ENCODE measurements at regions not wholly inside any gene's neighbourhood (a gene's known extent, or its start where the extent isn't known, plus 50 kb on each side); places are given as distances from the start of the nearest gene placed in this dataset.

DNA sequence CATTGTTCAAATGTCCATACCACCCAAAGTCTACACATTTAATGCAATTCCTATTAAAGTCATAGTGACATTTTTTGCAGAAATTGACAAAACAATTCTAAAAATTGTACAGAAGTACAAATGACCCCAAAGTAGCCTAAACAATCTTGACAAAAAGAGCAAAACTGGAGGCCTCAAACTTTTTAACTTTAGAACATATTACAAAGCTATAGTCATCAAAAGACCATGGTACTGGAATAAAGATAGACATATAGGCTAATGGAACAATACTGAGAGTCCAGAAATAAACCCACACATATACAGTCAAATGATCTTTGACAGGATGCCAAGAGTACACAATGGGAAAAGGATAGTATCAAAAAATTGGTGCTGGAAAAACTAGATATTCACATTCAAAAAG is 213.2 kb upstream of the SAMSN1 start:
- TF ChIP-seq POLR2AphosphoS5 (IDR thresholded peaks at IDR 0.05), result no peak
- no peak for TF ChIP-seq CTCF (IDR thresholded peaks at IDR 0.05)
- TF ChIP-seq EP300 (IDR thresholded peaks at IDR 0.05; ENCODE audit: low read depth), result no peak
- no peak for TF ChIP-seq POLR2A (IDR thresholded peaks at IDR 0.05)
